ENCODE measurements at regions not wholly inside any gene's neighbourhood (a gene's known extent, or its start where the extent isn't known, plus 50 kb on each side); places are given as distances from the start of the nearest gene placed in this dataset.
"Not testable (repeated sequence)": the region's sequence is repeated elsewhere in the genome, so short reads cannot be mapped to it uniquely, and the experiment has no call there.

DNA sequence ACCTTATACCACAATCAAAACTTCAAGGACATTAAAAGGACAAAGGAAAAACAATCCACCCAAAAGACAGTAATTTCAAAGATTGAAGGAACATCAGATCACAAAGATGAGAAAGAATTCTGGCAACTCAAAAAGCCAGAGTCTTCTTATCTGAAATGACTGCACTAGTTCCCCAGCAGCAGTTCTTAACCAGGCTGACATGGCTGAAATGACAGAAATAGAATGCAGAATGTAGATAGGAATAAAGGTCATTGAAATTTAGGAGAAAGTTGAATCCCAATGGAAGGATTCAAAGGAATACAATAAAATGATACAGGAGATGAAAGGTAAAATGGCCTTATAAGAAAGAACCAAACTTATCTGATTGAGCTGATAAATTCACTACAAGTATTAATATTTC, 231.4 kb downstream of the CD109 start:
- no peak overlapping the region for H3K27ac ChIP-seq

DNA sequence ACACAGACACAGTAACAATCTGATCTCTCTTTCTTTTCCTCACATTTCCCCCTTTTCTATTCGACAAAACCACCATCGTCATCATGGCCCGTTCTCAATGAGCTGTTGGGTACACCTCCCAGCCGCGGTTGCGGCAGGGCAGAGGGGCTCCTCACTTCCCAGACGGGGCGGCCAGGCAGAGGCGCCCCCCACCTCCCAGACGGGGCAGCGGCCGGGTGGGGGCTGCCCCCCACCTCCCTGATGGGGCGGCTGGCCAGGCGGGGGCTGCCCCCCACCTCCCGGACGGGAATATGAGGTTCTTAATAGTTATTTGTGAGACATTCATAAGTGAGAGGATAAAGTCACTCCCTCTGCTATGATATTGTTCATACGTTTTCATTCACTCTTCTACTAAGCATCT, 229.7 kb downstream of the CD109 start:
- H3K27ac ChIP-seq; H3K27me3 ChIP-seq (replicated peaks; ENCODE audit: insufficient read depth); DNase-seq (ENCODE audit: low spot score); intact Hi-C loops (cut with DNase I); H3K9me3 ChIP-seq; H3K36me3 ChIP-seq; H3K4me3 ChIP-seq; H3K4me1 ChIP-seq (replicated peaks): not testable (repeated sequence)
- 91% methylated on average over 17 of the region's 17 CpGs for WGBS

More for the DNA sequence above, 231.4 kb downstream of the CD109 start:
- H3K36me3 ChIP-seq, result no peaks in the 10 kb centered on the region
- TF ChIP-seq POLR2AphosphoS5 (IDR thresholded peaks at IDR 0.05) (no peak), POLR2A (IDR thresholded peaks at IDR 0.05) (no peak)
- TF ChIP-seq, protein P1, sequence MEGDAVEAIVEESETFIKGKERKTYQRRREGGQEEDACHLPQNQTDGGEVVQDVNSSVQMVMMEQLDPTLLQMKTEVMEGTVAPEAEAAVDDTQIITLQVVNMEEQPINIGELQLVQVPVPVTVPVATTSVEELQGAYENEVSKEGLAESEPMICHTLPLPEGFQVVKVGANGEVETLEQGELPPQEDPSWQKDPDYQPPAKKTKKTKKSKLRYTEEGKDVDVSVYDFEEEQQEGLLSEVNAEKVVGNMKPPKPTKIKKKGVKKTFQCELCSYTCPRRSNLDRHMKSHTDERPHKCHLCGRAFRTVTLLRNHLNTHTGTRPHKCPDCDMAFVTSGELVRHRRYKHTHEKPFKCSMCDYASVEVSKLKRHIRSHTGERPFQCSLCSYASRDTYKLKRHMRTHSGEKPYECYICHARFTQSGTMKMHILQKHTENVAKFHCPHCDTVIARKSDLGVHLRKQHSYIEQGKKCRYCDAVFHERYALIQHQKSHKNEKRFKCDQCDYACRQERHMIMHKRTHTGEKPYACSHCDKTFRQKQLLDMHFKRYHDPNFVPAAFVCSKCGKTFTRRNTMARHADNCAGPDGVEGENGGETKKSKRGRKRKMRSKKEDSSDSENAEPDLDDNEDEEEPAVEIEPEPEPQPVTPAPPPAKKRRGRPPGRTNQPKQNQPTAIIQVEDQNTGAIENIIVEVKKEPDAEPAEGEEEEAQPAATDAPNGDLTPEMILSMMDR (IDR thresholded peaks at IDR 0.05), result no peak
- H3K4me1 ChIP-seq (replicated peaks), result no peaks in the 10 kb centered on the region
- intact Hi-C loops (cut with DNase I), result no loop called here
- no peaks in the 10 kb centered on the region for H3K9me3 ChIP-seq
- H3K27me3 ChIP-seq (replicated peaks; ENCODE audit: insufficient read depth), result no peaks in the 10 kb centered on the region
- DNase-seq (ENCODE audit: low spot score), result no peak
- no peak overlapping the region for H3K4me3 ChIP-seq

DNA sequence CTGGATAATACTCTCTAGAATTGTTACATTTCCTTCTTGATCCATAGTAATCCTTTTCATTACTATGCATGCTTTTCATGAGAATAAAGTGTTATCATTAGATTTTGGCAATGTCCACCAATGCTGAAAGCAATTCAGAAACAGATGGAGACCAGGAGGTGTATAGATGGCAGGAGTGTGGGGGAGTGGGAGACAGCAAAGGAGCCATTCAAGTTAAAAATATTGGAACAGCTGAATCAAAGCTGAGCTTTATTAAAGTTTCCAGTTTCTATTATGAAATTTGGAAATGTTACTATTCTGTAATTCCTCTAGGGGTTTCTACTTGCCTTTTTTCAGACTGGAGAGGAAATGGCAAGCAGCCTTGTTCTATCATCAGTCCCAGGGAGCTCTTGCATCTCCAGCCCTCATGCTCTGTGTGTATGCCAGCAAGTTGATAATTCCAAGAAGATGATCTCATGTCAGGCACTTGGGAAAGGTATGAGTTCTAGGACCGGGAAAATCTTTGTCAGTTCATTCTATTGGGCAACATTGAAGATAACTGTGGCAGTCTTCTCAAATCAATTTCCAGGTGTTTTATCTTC, 228.0 kb downstream of the CD109 start:
- Histone ChIP-seq H3K4me3 (no peak overlapping the region), H3K36me3 (no peaks in the 10 kb centered on the region), H3K4me1 (replicated peaks) (no peaks in the 10 kb centered on the region), H3K9me3 (no peaks in the 10 kb centered on the region), H3K27me3 (replicated peaks; ENCODE audit: insufficient read depth) (no peaks in the 10 kb centered on the region), H3K27ac (no peak overlapping the region)
- WGBS, result 79% methylated on average over 1 of the region's 1 CpG
- DNase-seq (ENCODE audit: low spot score), result no peak
- no peak for TF ChIP-seq POLR2AphosphoS5 (IDR thresholded peaks at IDR 0.05)
- TF ChIP-seq POLR2A (IDR thresholded peaks at IDR 0.05), result no peak
- TF ChIP-seq, protein P1 (IDR thresholded peaks at IDR 0.05), result no peak
- intact Hi-C loops (cut with DNase I), result no loop called here

DNA sequence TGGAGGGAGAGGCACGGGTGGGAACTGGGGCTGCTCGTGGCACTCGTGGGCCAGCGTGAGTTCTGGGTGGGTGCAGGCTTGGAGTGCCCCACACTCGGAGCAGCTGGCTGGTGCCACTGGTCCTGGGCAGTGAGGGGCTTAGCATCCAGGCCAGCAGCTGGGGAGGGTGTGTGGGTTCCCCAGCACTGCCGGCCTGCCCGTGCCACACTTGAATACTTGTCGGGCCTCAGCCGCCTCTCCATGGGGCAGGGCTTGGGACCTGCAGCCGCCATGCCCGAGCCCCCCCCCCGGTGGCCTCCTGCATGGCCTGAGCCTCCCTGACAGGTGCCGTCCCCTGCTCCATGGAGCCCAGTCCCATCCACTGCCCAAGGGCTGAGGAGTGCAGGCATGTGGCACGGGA, 207.2 kb downstream of the CD109 start:
- no peak for DNase-seq (ENCODE audit: low spot score)
- 86% methylated on average over 12 of the region's 14 CpGs for WGBS
- Histone ChIP-seq H3K9me3 (no peaks in the 10 kb centered on the region), H3K27me3 (replicated peaks; ENCODE audit: insufficient read depth) (no peaks in the 10 kb centered on the region), H3K4me3 (no peak overlapping the region), H3K4me1 (replicated peaks) (no peaks in the 10 kb centered on the region), H3K36me3 (no peaks in the 10 kb centered on the region), H3K27ac (no peak overlapping the region)
- no peak for TF ChIP-seq POLR2AphosphoS5 (IDR thresholded peaks at IDR 0.05)
- TF ChIP-seq, protein P1 (IDR thresholded peaks at IDR 0.05), result no peak
- no peak for TF ChIP-seq POLR2A (IDR thresholded peaks at IDR 0.05)
- intact Hi-C loops (cut with DNase I), result no loop called here

DNA sequence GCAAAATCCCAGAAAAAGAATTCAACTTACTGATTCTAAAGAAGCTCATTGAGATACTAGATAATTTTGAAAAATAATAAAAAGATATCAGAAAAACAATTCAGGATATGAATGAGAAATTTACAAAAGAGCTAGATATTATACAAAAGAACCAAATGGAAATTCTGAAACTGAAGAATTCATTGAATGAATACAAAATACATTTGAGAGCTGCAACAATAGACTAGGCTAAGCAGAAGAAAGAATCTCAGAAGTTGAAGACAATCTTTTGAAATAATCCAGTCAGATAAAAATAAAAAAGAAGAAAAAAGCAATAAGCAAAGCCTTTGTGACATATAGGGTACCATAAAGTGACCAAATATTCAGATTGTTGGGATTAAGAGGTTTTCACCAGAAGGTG, 206.0 kb downstream of the CD109 start:
- TF ChIP-seq POLR2AphosphoS5 (IDR thresholded peaks at IDR 0.05) (no peak), POLR2A (IDR thresholded peaks at IDR 0.05) (no peak)
- TF ChIP-seq, protein P1 (IDR thresholded peaks at IDR 0.05), result no peak
- intact Hi-C loops (cut with DNase I), result no loop called here
- Histone ChIP-seq H3K9me3 (no peaks in the 10 kb centered on the region), H3K36me3 (no peaks in the 10 kb centered on the region), H3K27ac (no peak overlapping the region), H3K4me3 (no peak overlapping the region), H3K4me1 (replicated peaks) (no peaks in the 10 kb centered on the region), H3K27me3 (replicated peaks; ENCODE audit: insufficient read depth) (no peaks in the 10 kb centered on the region)
- DNase-seq (ENCODE audit: low spot score), result no peak
